ENCODE measurements at regions not wholly inside any gene's neighbourhood (a gene's known extent, or its start where the extent isn't known, plus 50 kb on each side); places are given as distances from the start of the nearest gene placed in this dataset.

DNA sequence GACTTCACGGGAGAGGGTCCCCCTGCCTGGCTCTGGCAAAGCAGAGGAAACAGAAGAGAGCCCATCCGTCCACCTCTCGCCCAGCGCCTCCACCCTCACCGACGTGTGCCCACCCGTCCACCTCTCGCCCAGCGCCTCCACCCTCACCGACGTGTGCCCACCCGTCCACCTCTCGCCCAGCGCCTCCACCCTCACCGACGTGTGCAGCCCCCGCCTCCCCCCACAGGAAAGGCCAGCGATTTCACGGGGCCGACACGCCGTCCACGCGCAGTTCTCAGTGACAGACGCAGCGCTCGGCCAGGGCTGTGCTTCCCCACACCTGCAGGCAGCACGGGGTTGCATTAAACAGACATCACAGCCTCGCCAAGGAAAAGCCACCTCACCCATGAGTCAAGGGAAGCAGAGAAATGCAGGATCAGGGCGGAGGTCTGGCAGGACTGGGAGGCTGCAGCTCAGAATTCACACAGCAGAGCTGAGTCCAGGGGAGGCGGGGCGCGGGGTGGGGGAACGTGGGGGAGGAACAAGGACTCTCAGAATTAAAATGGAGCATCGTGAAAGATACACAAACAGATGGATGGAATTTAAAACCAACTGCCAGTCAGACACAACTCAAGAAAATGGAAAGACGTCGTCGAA is 377.7 kb downstream of the BRD1 start:
- no peak for DNase-seq

GRCh38 chr22:49449377-49449776 is 378.3 kb downstream of the BRD1 start:
- DNase-seq: no peak

- DNase-seq: no peak
These were observed 379.1 kb downstream of the BRD1 start for GRCh38 chr22:49448526-49448925.

- DNase-seq: no peak
These were observed 379.8 kb downstream of the BRD1 start for GRCh38 chr22:49447837-49448236.

- DNase-seq: no peak
These were observed 380.6 kb downstream of the BRD1 start for GRCh38 chr22:49446759-49447710.

DNA sequence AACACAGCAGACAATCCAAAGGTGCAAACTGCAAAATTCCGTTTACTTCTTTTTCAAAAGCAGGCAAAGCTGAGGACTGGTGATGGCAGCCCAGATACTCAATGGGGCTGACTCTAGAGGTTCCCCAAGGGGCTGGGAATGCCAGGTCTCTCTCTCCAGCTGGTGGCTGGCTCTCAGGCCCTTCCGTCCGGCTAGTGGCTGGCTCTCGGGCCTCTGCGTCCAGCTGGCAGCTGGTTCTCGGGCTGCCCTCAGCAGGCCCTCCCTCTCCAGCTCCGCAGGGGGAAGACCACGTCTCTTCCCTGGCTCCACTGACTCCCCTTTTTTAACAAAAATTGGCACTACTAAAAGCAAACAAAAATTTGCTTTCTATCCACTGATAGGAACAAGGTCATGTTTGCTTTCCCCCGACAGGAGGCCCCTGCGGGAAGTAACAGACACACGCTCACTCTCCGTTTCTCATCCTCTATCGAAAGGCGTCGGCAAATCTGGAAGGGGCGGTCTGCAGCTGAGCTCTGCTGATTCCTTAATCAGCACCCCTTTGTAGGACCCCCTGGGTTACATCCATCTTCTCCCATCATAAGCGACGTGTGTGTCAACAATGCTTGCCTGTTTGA is 381.4 kb downstream of the BRD1 start:
- DNase-seq: no peak

- DNase-seq: no peak
These were observed 382.9 kb downstream of the BRD1 start for GRCh38 chr22:49444781-49445180.

GRCh38 chr22:49440931-49441330 is 386.7 kb downstream of the BRD1 start:
- DNase-seq: no peak

GRCh38 chr22:49439373-49439772 is 388.3 kb downstream of the BRD1 start:
- no peak for DNase-seq

GRCh38 chr22:49437956-49438355 is 389.7 kb downstream of the BRD1 start:
- DNase-seq: no peak

GRCh38 chr22:49437356-49437755 is 390.3 kb downstream of the BRD1 start:
- no peak for DNase-seq

DNA sequence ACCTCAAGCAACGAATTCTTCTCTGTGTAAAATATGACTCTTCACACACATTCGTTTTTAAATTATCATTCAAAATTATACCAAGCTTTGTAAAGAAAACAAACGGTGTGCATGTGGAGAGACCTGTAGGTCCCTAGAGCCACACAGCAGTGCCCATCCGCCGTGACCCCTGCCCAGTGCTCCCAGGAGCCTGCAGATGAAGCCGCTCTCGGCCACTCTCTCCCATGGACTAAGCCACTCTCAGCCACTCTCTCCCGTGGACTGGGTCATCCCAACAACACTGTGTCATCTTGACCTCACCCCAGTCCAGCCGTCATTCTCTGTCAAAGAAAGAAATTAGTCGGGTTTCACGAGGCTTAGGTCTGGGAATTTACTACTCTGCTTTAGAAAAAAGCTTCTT is 391.6 kb downstream of the BRD1 start:
- no peak for DNase-seq

DNA sequence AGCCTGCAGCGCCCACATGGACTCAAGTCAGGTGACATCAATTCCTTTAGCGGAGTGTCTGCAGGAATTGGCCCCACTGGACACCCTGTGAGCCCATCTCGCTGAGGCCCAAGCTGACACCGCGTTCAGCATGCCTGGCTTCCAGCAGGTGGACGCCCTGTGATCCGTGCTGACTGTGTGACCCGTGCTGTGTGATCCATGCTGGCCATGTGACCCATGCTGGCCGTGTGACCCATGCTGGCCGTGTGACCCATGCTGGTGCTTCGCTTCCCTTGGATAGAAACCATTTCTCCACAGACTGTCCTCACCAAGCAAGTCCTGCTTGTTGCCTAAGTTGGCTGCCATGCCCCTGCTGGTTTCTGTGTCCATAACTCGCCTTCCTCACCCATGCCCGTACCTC is 392.1 kb downstream of the BRD1 start:
- no peak for DNase-seq

DNA sequence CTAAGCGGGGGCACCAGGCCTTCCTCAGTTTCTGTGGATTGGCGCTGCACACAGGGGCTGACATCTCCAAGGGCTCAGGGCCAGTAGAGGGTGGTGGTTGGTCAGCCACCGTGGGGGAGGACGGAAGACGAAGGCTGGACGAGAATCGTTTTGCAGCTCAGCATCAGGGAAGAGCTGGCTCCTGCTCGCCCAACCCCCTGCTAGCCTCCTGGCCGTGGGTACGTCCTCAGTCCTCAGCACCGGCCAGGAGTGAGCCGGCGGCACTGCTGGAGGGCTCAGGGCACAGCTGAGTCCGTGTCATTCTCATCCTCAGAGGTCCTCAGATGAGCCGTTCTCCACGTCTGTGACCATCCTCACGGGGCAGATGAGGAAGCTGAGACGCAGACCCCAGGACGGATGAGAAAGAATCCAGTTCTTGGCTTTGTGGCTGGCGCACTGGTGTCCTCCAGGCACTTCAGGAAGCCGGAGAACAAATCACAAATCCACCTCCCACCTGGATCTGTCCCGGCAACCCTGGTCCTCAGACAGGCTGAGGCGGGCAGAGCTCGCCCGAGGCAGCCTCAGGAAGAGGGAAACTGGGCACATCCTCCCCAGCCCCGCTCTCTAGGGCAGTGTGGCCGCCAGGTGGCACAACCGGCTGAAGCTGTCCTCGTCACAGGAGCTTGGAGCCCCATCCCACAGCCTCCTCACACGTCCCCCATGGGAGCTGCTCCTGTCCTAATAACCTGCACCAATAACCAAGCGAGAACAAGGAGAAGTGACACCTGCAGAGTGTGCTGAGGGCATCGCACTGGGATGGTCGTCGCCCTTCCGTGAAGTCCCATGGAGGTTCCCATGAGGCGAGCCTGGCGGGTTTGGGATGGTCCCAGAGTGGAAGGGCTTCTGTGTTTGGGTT is 393.7 kb downstream of the BRD1 start:
- no peak for DNase-seq

GRCh38 chr22:49432897-49433443 is 394.7 kb downstream of the BRD1 start:
- no peak for DNase-seq

GRCh38 chr22:49432211-49432896 is 395.3 kb downstream of the BRD1 start:
- no peak for DNase-seq

GRCh38 chr22:49431551-49431950 is 396.1 kb downstream of the BRD1 start:
- DNase-seq: no peak

GRCh38 chr22:49429066-49429465 is 398.6 kb downstream of the BRD1 start:
- DNase-seq: no peak

DNA sequence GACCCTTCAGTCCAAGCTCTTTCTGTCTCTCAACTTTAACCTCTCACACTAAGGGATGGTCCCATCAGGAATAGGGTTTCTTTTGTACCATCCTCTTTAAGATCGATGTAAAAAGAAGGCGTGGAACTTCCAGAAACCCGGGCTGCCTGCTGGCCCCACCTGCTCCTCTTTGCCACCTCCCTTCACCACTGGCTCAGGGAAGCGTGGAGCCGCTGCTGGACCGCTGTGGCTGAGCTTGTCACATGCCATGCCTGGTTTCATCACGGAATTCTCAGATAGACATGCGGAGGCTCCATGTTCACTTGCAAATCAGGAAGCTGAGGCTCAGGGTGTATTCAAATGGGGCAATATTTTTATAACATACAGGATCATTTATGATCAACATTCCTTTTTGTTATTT is 399.7 kb downstream of the BRD1 start:
- DNase-seq: no peak

DNA sequence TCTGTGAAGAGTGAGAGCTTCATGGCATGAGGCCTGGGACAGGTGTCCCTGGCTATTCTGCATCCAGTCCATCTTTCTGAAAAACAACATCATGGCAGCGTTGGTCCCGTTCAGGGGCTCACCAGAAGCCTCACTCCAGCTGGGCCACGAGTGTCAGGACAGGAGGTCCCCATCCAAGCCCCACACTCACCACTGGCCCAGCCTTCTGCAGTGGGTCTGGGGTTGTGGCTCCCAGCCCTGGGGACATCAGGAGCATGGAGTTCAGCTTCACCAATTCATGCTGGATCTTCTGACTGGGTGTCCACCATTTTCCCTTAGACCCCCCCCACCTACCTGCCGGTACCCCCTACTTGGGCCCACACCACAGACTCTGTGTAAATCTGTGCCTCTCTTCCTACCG is 400.3 kb downstream of the BRD1 start:
- no peak for DNase-seq

DNA sequence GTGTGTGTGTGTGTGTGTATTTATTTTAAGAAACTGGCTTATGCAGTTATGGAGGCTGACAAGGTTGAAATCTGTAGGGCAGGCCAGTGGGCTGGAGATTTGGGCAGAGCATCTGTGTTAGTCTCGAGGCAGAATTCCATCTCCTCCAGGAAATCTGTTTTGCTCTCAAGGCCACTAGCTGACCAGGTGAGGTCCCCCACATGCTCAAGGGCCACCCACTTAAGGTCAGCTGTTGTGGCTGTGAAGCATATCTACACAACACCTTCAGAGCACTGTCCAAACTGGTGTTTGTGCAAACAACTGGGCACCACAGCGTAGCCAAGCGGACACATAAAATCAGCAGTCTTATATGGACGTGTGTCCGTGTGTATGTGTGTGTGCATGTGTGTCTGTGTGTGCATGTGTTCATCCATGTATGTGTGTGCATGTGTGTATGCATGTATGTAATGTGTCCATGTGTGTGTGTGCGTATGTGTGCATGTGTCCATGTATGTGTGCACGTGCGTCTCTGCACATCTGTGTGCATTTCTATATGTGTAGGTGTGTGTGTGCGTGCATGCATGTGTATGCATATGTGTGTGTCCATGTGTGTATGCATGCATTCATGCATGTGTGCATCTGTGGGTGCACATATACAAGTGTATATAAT is 400.9 kb downstream of the BRD1 start:
- no peak for DNase-seq
